ENCODE measurements at regions not wholly inside any gene's neighbourhood (a gene's known extent, or its start where the extent isn't known, plus 50 kb on each side); places are given as distances from the start of the nearest gene placed in this dataset.
"Not testable (repeated sequence)": the region's sequence is repeated elsewhere in the genome, so short reads cannot be mapped to it uniquely, and the experiment has no call there.

- DNase-seq (ENCODE audit: low read depth) = no peak
These were observed 586.5 kb downstream of the SLITRK6 start for GRCh38 chr13:85212692-85213091.

GRCh38 chr13:85204668-85205344 is 594.4 kb downstream of the SLITRK6 start:
- no peak for DNase-seq (ENCODE audit: low read depth)

GRCh38 chr13:85197431-85197830 is 601.8 kb downstream of the SLITRK6 start:
- no peak for DNase-seq (ENCODE audit: low read depth)

DNA sequence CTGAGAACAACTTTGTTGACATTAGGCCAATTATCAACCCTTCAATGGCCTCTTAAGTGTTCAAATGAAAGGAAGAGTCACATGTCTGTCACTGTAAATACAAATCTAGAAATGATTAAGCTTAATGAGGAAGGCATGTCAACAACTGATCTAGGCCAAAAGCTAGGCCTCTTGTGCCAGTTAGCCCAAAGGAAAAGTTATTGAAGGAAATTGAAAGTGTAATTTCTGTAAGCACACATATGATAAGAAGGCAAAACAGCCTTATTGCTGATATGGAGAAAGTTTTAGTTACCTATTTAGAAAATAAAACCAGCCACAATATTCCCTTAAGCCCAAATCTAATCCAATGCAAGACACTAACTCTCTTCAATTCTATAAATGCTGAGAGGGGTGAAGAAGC is 604.7 kb downstream of the SLITRK6 start:
- no peak for DNase-seq (ENCODE audit: low read depth)

- DNase-seq (ENCODE audit: low read depth) = no peak
These were observed 607.1 kb downstream of the SLITRK6 start for GRCh38 chr13:85191996-85192718.

GRCh38 chr13:85186356-85187045 is 612.7 kb downstream of the SLITRK6 start:
- DNase-seq (ENCODE audit: low read depth) = no peak

DNA sequence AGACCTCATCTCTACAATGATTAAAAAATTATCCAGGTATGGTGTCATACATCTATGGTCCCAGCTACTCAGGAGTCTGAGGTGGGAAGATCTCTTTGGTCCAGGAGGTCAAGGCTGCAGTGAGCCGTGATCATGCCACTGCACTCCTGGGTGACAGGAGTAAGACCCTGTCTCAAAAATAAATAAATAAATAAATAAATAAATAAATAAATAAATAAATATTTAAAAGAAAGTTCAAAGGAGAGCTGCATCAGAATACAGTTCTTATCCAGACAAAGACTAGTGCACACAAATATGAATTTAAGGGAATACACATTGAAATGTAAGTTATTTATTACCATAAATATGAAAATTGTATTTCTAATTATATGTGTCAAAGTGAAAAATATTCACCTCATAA is 624.9 kb downstream of the SLITRK6 start:
- no peak for DNase-seq (ENCODE audit: low read depth)

GRCh38 chr13:85170372-85170771 is 628.8 kb downstream of the SLITRK6 start:
- DNase-seq (ENCODE audit: low read depth) = no peak

DNA sequence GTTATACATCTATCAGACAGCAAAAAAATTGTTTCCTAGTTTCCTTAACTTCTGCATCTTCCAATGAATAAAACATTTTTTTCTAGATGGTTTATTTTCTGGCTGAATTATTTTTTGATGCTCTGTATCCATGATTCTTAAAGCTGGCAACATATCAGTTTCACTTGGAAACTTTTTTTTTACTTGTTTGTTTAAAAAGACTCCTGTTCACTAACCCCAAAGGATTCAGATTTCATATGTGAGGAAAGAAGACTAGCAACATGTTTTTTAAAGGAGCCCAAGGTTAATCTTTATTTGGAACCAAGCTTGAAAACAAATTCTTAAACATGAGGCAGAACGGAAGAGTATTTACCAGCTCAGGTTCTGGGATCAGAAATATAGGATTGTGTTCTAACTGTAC is 632.3 kb downstream of the SLITRK6 start:
- no peak for DNase-seq (ENCODE audit: low read depth)

GRCh38 chr13:85163063-85163462 is 636.2 kb downstream of the SLITRK6 start:
- no peak for DNase-seq (ENCODE audit: low read depth)

GRCh38 chr13:85148009-85148408 is 651.2 kb downstream of the SLITRK6 start:
- DNase-seq (ENCODE audit: low read depth) = peak; percentile 10

GRCh38 chr13:85142351-85142927 is 656.8 kb downstream of the SLITRK6 start:
- no peak for DNase-seq (ENCODE audit: low read depth)

- no peak for DNase-seq (ENCODE audit: low read depth)
These were observed 657.8 kb downstream of the SLITRK6 start for GRCh38 chr13:85141401-85141800.

DNA sequence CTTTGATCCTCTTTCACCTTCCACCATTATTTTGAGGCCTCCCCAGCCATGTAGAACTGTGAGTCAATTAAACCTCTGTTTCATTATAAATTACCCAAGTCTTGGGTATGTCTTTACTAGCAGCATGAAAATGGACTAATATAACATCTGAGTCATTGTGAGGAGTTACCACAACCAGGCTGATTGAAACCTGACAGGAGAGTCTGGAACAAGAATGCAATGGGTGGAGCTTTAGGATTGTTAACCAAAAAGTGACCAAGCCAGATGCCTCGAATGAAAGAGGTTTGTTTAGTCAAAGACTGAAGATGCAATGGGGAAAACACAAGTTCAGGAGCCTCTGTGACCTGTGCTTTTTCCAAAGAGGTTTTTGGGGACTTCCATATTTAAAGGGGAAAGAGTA is 659.0 kb downstream of the SLITRK6 start:
- no peak for DNase-seq (ENCODE audit: low read depth)

GRCh38 chr13:85137516-85137915 is 661.7 kb downstream of the SLITRK6 start:
- no peak for DNase-seq (ENCODE audit: low read depth)

DNA sequence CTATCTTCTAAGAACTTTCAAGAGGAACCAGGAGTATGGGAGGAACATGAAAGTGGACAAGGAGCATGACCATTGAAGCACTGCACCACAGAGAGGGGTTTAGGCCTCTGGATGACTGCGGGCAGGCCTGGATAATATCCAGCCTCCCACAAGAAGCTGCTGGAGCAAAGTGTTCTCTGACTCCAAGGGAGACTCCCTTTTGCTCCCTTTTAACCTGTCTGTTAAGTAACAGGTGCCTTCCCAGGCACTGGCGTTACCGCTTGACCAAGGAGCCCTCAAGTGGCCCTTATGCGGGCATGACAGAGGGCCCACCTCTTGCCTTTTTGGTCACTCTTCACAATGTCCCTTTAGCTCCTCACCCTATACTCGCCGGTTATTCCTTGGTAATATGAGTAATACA is 666.2 kb downstream of the SLITRK6 start:
- DNase-seq (ENCODE audit: low read depth) = no peak

DNA sequence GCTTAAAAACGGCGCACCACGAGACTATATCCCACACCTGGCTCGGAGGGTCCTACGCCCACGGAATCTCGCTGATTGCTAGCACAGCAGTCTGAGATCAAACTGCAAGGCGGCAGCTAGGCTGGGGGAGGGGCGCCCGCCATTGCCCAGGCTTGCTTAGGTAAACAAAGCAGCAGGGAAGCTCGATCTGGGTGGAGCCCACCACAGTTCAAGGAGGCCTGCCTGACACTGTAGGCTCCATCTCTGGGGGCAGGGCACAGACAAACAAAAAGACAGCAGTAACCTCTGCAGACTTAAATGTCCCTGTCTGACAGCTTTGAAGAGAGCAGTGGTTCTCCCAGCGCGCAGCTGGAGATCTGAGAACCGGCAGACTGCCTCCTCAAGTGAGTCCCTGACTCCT is 675.7 kb downstream of the SLITRK6 start:
- not testable (repeated sequence) for DNase-seq (ENCODE audit: low read depth)

GRCh38 chr13:85108356-85108755 is 690.9 kb downstream of the SLITRK6 start:
- DNase-seq (ENCODE audit: low read depth) = no peak

GRCh38 chr13:85099245-85099644 is 700.0 kb downstream of the SLITRK6 start:
- no peak for DNase-seq (ENCODE audit: low read depth)

DNA sequence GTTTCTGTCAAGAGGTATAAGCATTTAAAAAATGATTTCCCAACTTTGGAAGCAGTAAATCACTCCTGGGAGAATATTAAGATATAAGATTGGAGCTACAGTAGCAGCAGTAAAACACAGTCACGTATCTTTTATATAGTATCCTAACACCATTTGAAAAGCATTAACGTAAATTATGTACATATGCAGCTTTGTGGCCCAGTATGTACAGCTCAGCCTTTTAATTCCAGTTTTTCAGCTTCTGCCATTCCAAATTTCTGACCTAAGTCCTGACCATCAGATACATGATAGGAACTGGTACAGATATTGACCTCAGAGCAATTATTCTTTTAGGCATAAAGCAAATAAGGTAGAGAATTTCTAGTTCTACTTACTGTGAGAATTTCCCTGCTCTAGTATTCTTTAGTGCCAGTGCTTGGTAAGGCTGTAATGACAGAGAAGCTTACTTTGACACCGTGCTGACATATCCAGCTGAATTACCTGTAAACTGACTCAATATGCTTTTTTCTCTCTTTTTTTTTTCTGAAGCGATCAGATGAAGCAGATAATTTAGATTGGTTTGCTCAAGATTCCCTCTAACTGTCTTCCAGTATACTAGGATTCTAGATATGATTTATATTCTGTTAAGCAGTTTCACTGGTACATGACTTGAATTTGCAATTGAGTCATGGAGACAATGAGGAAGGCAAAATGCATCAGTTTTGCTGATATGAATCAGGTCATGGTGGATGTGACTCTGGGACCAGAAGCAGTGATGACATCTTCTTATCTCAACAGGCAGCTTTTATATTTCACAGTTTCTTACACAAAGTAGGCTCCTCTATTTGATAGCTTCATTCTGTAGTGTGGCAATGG is 703.6 kb downstream of the SLITRK6 start:
- no peak for DNase-seq (ENCODE audit: low read depth)

DNA sequence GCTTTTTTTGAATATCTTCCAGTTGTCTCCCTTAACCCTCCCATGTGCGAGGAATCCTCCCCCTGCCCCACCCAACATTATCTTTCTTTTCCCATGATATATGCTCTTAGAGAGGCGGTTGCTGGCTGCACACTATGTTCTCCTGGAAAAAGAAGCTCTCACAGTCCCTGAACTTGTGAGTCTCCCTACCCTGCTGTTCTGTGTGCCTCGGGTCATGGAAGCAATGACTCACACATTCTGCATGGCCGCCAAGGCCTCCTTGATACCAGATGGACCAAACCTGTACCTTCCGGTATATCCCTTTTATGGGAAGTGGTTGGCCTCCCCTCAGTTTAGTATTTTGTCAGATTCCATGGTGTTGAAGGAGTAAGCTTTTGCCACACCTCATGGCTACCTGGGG is 705.4 kb downstream of the SLITRK6 start:
- DNase-seq (ENCODE audit: low read depth) = no peak
